GM19455 (cell line): ENCODE measurements at regions not wholly inside any gene's neighbourhood (a gene's known extent, or its start where the extent isn't known, plus 50 kb on each side); places are given as distances from the start of the nearest gene placed in this dataset.

ENCODE experiments used
- ATAC-seq: cut with Tn5 transposase; IDR thresholded peaks from one replicate; pipeline ENCODE4 v1.9.1; 2021; ENCODE audit not compliant: unreplicated experiment

GRCh38 chr5:166363087-166363760 lies 1928.2 kb upstream of the WWC1 start:
- no peak for ATAC-seq

GRCh38 chr5:166365164-166365563 lies 1926.3 kb upstream of the WWC1 start:
- no peak for ATAC-seq

GRCh38 chr5:166367391-166367790 lies 1924.1 kb upstream of the WWC1 start:
- ATAC-seq = no peak

- no peak for ATAC-seq
Measured at GRCh38 chr5:166369346-166369745, 1922.1 kb upstream of the WWC1 start.

- no peak for ATAC-seq
Measured at GRCh38 chr5:166369807-166370206, 1921.6 kb upstream of the WWC1 start.

- ATAC-seq = no peak
Measured at GRCh38 chr5:166370928-166371690, 1920.3 kb upstream of the WWC1 start.

- no peak for ATAC-seq
Measured at GRCh38 chr5:166373817-166374216, 1917.6 kb upstream of the WWC1 start.

GRCh38 chr5:166377756-166378155 lies 1913.7 kb upstream of the WWC1 start:
- ATAC-seq = no peak

- ATAC-seq = no peak
Measured at GRCh38 chr5:166379517-166379916, 1911.9 kb upstream of the WWC1 start.

- ATAC-seq = no peak
Measured at GRCh38 chr5:166382031-166382430, 1909.4 kb upstream of the WWC1 start.

GRCh38 chr5:166398131-166398530 lies 1893.3 kb upstream of the WWC1 start:
- ATAC-seq = no peak

- ATAC-seq = no peak
Measured at GRCh38 chr5:166399781-166400180, 1891.7 kb upstream of the WWC1 start.

GRCh38 chr5:166401391-166401790 lies 1890.1 kb upstream of the WWC1 start:
- ATAC-seq = no peak

- no peak for ATAC-seq
Measured at GRCh38 chr5:166412191-166412590, 1879.3 kb upstream of the WWC1 start.

- ATAC-seq = no peak
Measured at GRCh38 chr5:166427211-166427610, 1864.2 kb upstream of the WWC1 start.

GRCh38 chr5:166428264-166428803 lies 1863.1 kb upstream of the WWC1 start:
- ATAC-seq = no peak

- ATAC-seq = no peak
Measured at GRCh38 chr5:166430491-166431319, 1860.7 kb upstream of the WWC1 start.

GRCh38 chr5:166431456-166431855 lies 1860.0 kb upstream of the WWC1 start:
- ATAC-seq = no peak

GRCh38 chr5:166433679-166434078 lies 1857.8 kb upstream of the WWC1 start:
- ATAC-seq = no peak

- ATAC-seq = no peak
Measured at GRCh38 chr5:166436872-166437271, 1854.6 kb upstream of the WWC1 start.

- no peak for ATAC-seq
Measured at GRCh38 chr5:166486348-166486747, 1805.1 kb upstream of the WWC1 start.
